Glutamatergic neuron (in vitro differentiated cells): ENCODE measurements at regions not wholly inside any gene's neighbourhood (a gene's known extent, or its start where the extent isn't known, plus 50 kb on each side); places are given as distances from the start of the nearest gene placed in this dataset.

ENCODE experiments used
- DNase-seq: peaks from one replicate; pipeline ENCODE4 v3.0.0; 2022
- H3K27ac Mint-ChIP-seq: one replicate; pipeline ENCODE4 v1.8.0; 2020; ENCODE audit warnings: mild to moderate bottlenecking, mixed read lengths, inconsistent platforms; ENCODE audit not compliant: unreplicated experiment
- H3K27me3 Mint-ChIP-seq: one replicate; pipeline ENCODE4 v1.8.0; 2020; ENCODE audit warnings: mild to moderate bottlenecking, moderate library complexity, mixed read lengths, inconsistent platforms; ENCODE audit not compliant: unreplicated experiment
- H3K36me3 Mint-ChIP-seq: one replicate; pipeline ENCODE4 v1.8.0; 2020; ENCODE audit warnings: mild to moderate bottlenecking, mixed read lengths, inconsistent platforms; ENCODE audit not compliant: unreplicated experiment
- H3K4me1 Mint-ChIP-seq: one replicate; pipeline ENCODE4 v1.8.0; 2020; ENCODE audit warnings: mild to moderate bottlenecking, low read depth, mixed read lengths, inconsistent platforms; ENCODE audit not compliant: unreplicated experiment
- H3K4me3 Mint-ChIP-seq: one replicate; pipeline ENCODE4 v1.8.0; 2020; ENCODE audit warnings: mild to moderate bottlenecking, mixed read lengths, inconsistent platforms; ENCODE audit not compliant: unreplicated experiment
- H3K9me3 Mint-ChIP-seq: one replicate; pipeline ENCODE4 v1.8.0; 2020; ENCODE audit warnings: mild to moderate bottlenecking, moderate library complexity, mixed read lengths, inconsistent platforms; ENCODE audit not compliant: unreplicated experiment
- CTCF ChIP-seq: fragments of 200-600 bp; sonication (generic); IDR thresholded peaks from one replicate; pipeline ENCODE4 v1.5.0; 2021; ENCODE audit not compliant: partially characterized antibody, unreplicated experiment

- no peak overlapping the region for H3K27ac Mint-ChIP-seq
- no peak for DNase-seq
- no peak overlapping the region for H3K4me3 Mint-ChIP-seq
- TF ChIP-seq CTCF, result no peak
- H3K27me3 Mint-ChIP-seq, result peaks cover 4% of the 10 kb centered on the region
- peaks cover 5% of the 10 kb centered on the region for H3K4me1 Mint-ChIP-seq
- peaks cover 4% of the 10 kb centered on the region for H3K9me3 Mint-ChIP-seq
- H3K36me3 Mint-ChIP-seq, result no peaks in the 10 kb centered on the region
Measured at GRCh38 chr9:107732781-107733522, 243.4 kb upstream of the KLF4 start.

GRCh38 chr9:107731115-107731762 lies 241.7 kb upstream of the KLF4 start:
- no peaks in the 10 kb centered on the region for H3K36me3 Mint-ChIP-seq
- H3K27me3 Mint-ChIP-seq, result peaks cover 1% of the 10 kb centered on the region
- no peak for TF ChIP-seq CTCF
- no peak for DNase-seq
- H3K4me1 Mint-ChIP-seq, result peaks cover 5% of the 10 kb centered on the region
- no peak overlapping the region for H3K27ac Mint-ChIP-seq
- no peak overlapping the region for H3K4me3 Mint-ChIP-seq
- peaks cover 4% of the 10 kb centered on the region for H3K9me3 Mint-ChIP-seq

GRCh38 chr9:107730666-107731065 lies 241.1 kb upstream of the KLF4 start:
- no peak for DNase-seq
- H3K4me1 Mint-ChIP-seq, result peaks cover 5% of the 10 kb centered on the region
- no peak for TF ChIP-seq CTCF
- peaks cover 1% of the 10 kb centered on the region for H3K27me3 Mint-ChIP-seq
- H3K4me3 Mint-ChIP-seq, result no peak overlapping the region
- H3K36me3 Mint-ChIP-seq, result no peaks in the 10 kb centered on the region
- peak overlapping the region; percentile 40 for H3K27ac Mint-ChIP-seq
- peaks cover 4% of the 10 kb centered on the region for H3K9me3 Mint-ChIP-seq

GRCh38 chr9:107727086-107727780 lies 237.7 kb upstream of the KLF4 start:
- Mint-ChIP-seq H3K4me1 (peaks cover 5% of the 10 kb centered on the region), H3K9me3 (peaks cover 4% of the 10 kb centered on the region), H3K27ac (no peak overlapping the region), H3K27me3 (peaks cover 1% of the 10 kb centered on the region), H3K4me3 (no peak overlapping the region), H3K36me3 (no peaks in the 10 kb centered on the region)
- DNase-seq, result no peak
- TF ChIP-seq CTCF, result no peak
